Kasumi-1 (cell line): ENCODE measurements at regions not wholly inside any gene's neighbourhood (a gene's known extent, or its start where the extent isn't known, plus 50 kb on each side); places are given as distances from the start of the nearest gene placed in this dataset.
A peak's percentile ranks its signal among the peaks of the same experiment; 100 is the strongest.
"Not testable (repeated sequence)": the region's sequence is repeated elsewhere in the genome, so short reads cannot be mapped to it uniquely, and the experiment has no call there.

Experiments used
- DNase-seq, 2 experiments: peaks; one replicate each; lab custom pipeline; 2025; lab: John Stamatoyannopoulos, UW

- DNase-seq, result no peak
Measured at GRCh38 chr4:154164931-154165839, 326.4 kb downstream of the DCHS2 start.

- no peak for DNase-seq
Measured at GRCh38 chr4:154160519-154161301, 330.9 kb downstream of the DCHS2 start.

GRCh38 chr4:154158361-154159155 is 333.0 kb downstream of the DCHS2 start:
- DNase-seq, result no peak

GRCh38 chr4:154152546-154152945 is 339.1 kb downstream of the DCHS2 start:
- DNase-seq, result no peak

- DNase-seq, result peak; percentile 39 to 57
Measured at GRCh38 chr4:154149236-154149635, 342.4 kb downstream of the DCHS2 start.

GRCh38 chr4:154143720-154144119 is 347.9 kb downstream of the DCHS2 start:
- DNase-seq, result no peak

GRCh38 chr4:154142664-154143063 is 348.9 kb downstream of the DCHS2 start:
- no peak for DNase-seq

- DNase-seq, result no peak
Measured at GRCh38 chr4:154140869-154141268, 350.7 kb downstream of the DCHS2 start.

GRCh38 chr4:154137320-154137905 is 348.5 kb upstream of the SFRP2 start:
- no peak for DNase-seq

- DNase-seq, result no peak
Measured at GRCh38 chr4:154135576-154135975, 346.7 kb upstream of the SFRP2 start.

- DNase-seq, result no peak
Measured at GRCh38 chr4:154132406-154132805, 343.5 kb upstream of the SFRP2 start.

GRCh38 chr4:154126276-154126675 is 337.4 kb upstream of the SFRP2 start:
- DNase-seq, result no peak

GRCh38 chr4:154125340-154125739 is 336.5 kb upstream of the SFRP2 start:
- peak; percentile 16 to 29 for DNase-seq

GRCh38 chr4:154124539-154125255 is 335.8 kb upstream of the SFRP2 start:
- DNase-seq, result no peak

- DNase-seq, result no peak
Measured at GRCh38 chr4:154123897-154124296, 335.0 kb upstream of the SFRP2 start.

- no peak for DNase-seq
Measured at GRCh38 chr4:154120690-154121345, 331.9 kb upstream of the SFRP2 start.

GRCh38 chr4:154120006-154120676 is 331.3 kb upstream of the SFRP2 start:
- no peak for DNase-seq

- peak; percentile 25 to 31 for DNase-seq
Measured at GRCh38 chr4:154119317-154119716, 330.4 kb upstream of the SFRP2 start.

GRCh38 chr4:154117726-154118125 is 328.8 kb upstream of the SFRP2 start:
- not testable (repeated sequence) for DNase-seq

GRCh38 chr4:154107337-154107736 is 318.5 kb upstream of the SFRP2 start:
- DNase-seq, result no peak
